Myocyte (in vitro differentiated cells): ENCODE measurements at regions not wholly inside any gene's neighbourhood (a gene's known extent, or its start where the extent isn't known, plus 50 kb on each side); places are given as distances from the start of the nearest gene placed in this dataset.
"Not testable (repeated sequence)": the region's sequence is repeated elsewhere in the genome, so short reads cannot be mapped to it uniquely, and the experiment has no call there.

Experiments
- DNase-seq: peaks from one replicate; pipeline ENCODE4 v3.0.0-alpha.2; 2012; ENCODE audit warnings: low read depth

- DNase-seq: no peak
These were observed 77.0 kb downstream of the CCDC71L start for GRCh38 chr7:106583706-106584690.

- no peak for DNase-seq
These were observed 77.9 kb downstream of the CCDC71L start for GRCh38 chr7:106583100-106583499.

- no peak for DNase-seq
These were observed 78.6 kb downstream of the CCDC71L start for GRCh38 chr7:106582365-106582764.

GRCh38 chr7:106579086-106579485 lies 81.9 kb downstream of the CCDC71L start:
- not testable (repeated sequence) for DNase-seq

- no peak for DNase-seq
These were observed 85.7 kb downstream of the CCDC71L start for GRCh38 chr7:106575138-106575823.

- no peak for DNase-seq
These were observed 87.2 kb downstream of the CCDC71L start for GRCh38 chr7:106573738-106574137.

GRCh38 chr7:106573125-106573663 lies 87.8 kb downstream of the CCDC71L start:
- no peak for DNase-seq

- no peak for DNase-seq
These were observed 88.4 kb downstream of the CCDC71L start for GRCh38 chr7:106572394-106573124.

- no peak for DNase-seq
These were observed 89.4 kb downstream of the CCDC71L start for GRCh38 chr7:106571563-106571962.

GRCh38 chr7:106570948-106571418 lies 90.0 kb downstream of the CCDC71L start:
- no peak for DNase-seq

GRCh38 chr7:106570146-106570545 lies 90.8 kb downstream of the CCDC71L start:
- no peak for DNase-seq

- DNase-seq: no peak
These were observed 91.4 kb downstream of the CCDC71L start for GRCh38 chr7:106569500-106569929.

- DNase-seq: peak; percentile 13
These were observed 92.1 kb downstream of the CCDC71L start for GRCh38 chr7:106568680-106569499.

- DNase-seq: no peak
These were observed 92.8 kb downstream of the CCDC71L start for GRCh38 chr7:106568002-106568679.

- not testable (repeated sequence) for DNase-seq
These were observed 93.6 kb downstream of the CCDC71L start for GRCh38 chr7:106567204-106568001.

- no peak for DNase-seq
These were observed 94.3 kb downstream of the CCDC71L start for GRCh38 chr7:106566672-106567071.

GRCh38 chr7:106566196-106566595 lies 94.8 kb downstream of the CCDC71L start:
- DNase-seq: no peak

GRCh38 chr7:106565428-106565827 lies 95.5 kb downstream of the CCDC71L start:
- DNase-seq: no peak
